Lung (tissue), 11 donors: ENCODE measurements at regions not wholly inside any gene's neighbourhood (a gene's known extent, or its start where the extent isn't known, plus 50 kb on each side); places are given as distances from the start of the nearest gene placed in this dataset.

Experiments
- ATAC-seq: fragments of 200-7000 bp; cut with Tn5 transposase; one replicate; pipeline ENCODE4 v1.9.1; 2020; ENCODE audit warnings: moderate number of reproducible peaks; ENCODE audit not compliant: insufficient read depth, low FRiP score
- DNase-seq, 3 donors: peaks; one replicate each; pipeline ENCODE4 v3.0.0-alpha.2; 2013 to 2017
- H3K27ac ChIP-seq, 2 donors: one replicate each; pipeline ENCODE4 v1.5.1; 2013; ENCODE audit warnings: mild to moderate bottlenecking in 2 of 2, moderate library complexity in 2 of 2, control low read depth in 1 of 2, inconsistent platforms in 1 of 2, low read depth in 1 of 2, low read length in 1 of 2
- H3K27me3 ChIP-seq, 3 donors: one replicate each; pipeline ENCODE4 v1.5.1; 2013; ENCODE audit warnings: low read length in 2 of 3; ENCODE audit not compliant: control insufficient read depth in 3 of 3, insufficient read depth in 3 of 3
- H3K36me3 ChIP-seq, 4 donors: one replicate each; pipeline ENCODE4 v1.5.1; 2013; ENCODE audit warnings: low read length in 4 of 4, mild to moderate bottlenecking in 1 of 4, moderate library complexity in 1 of 4; ENCODE audit not compliant: control insufficient read depth in 4 of 4, insufficient read depth in 4 of 4
- H3K4me1 ChIP-seq, 5 donors: one replicate each; pipeline ENCODE4 v1.5.1; 2013; ENCODE audit warnings: low read length in 5 of 5, mild to moderate bottlenecking in 2 of 5, moderate library complexity in 1 of 5; ENCODE audit not compliant: control insufficient read depth in 5 of 5, insufficient read depth in 5 of 5
- H3K4me3 ChIP-seq: one replicate; pipeline ENCODE4 v1.5.1; 2013; ENCODE audit warnings: mild to moderate bottlenecking, control low read depth, moderate library complexity
- H3K9ac ChIP-seq, 2 donors: one replicate each; pipeline ENCODE4 v1.5.1; 2013; ENCODE audit warnings: low read length in 2 of 2, control low read depth in 1 of 2; ENCODE audit not compliant: insufficient read depth in 1 of 2
- H3K9me3 ChIP-seq, 4 donors: one replicate each; pipeline ENCODE4 v1.5.1; 2013; ENCODE audit warnings: low read length in 3 of 4, mild to moderate bottlenecking in 1 of 4, moderate library complexity in 1 of 4; ENCODE audit not compliant: control insufficient read depth in 4 of 4, insufficient read depth in 3 of 4
- WGBS, 2 donors: extraction: QIAGEN DNeasy Blood & Tissue Kit; methylation state at CpG; one replicate each; pipeline ENCODE4 v1.1.7; 2013; 5-methylcytosine and 5-hydroxymethylcytosine counted together
- TF ChIP-seq, protein P1 (sequence below): IDR thresholded peaks from 2 replicates; pipeline ENCODE4 v1.5.1; 2012; ENCODE audit warnings: mild to moderate bottlenecking; ENCODE audit errors: control extremely low read depth, extremely low read depth
- donor health status: control.
- donor health status: control.
- donor health status: Bipolar disorder and iron deficiency.
- donor health status: healthy.
- donor health status: DM: yes; HTN: yes; CAD: no.

GRCh38 chr7:83850941-83851340, 202.0 kb upstream of the SEMA3E start:
- TF ChIP-seq, protein P1, sequence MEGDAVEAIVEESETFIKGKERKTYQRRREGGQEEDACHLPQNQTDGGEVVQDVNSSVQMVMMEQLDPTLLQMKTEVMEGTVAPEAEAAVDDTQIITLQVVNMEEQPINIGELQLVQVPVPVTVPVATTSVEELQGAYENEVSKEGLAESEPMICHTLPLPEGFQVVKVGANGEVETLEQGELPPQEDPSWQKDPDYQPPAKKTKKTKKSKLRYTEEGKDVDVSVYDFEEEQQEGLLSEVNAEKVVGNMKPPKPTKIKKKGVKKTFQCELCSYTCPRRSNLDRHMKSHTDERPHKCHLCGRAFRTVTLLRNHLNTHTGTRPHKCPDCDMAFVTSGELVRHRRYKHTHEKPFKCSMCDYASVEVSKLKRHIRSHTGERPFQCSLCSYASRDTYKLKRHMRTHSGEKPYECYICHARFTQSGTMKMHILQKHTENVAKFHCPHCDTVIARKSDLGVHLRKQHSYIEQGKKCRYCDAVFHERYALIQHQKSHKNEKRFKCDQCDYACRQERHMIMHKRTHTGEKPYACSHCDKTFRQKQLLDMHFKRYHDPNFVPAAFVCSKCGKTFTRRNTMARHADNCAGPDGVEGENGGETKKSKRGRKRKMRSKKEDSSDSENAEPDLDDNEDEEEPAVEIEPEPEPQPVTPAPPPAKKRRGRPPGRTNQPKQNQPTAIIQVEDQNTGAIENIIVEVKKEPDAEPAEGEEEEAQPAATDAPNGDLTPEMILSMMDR, result no peak
- no peak for DNase-seq
- Histone ChIP-seq H3K9ac (no peak overlapping the region), H3K4me3 (no peak overlapping the region), H3K4me1 (no peaks in the 10 kb centered on the region), H3K27me3 (no peaks in the 10 kb centered on the region), H3K9me3 (no peaks in the 10 kb centered on the region), H3K36me3 (no peaks in the 10 kb centered on the region), H3K27ac (no peak overlapping the region)
- no peak for ATAC-seq

DNA sequence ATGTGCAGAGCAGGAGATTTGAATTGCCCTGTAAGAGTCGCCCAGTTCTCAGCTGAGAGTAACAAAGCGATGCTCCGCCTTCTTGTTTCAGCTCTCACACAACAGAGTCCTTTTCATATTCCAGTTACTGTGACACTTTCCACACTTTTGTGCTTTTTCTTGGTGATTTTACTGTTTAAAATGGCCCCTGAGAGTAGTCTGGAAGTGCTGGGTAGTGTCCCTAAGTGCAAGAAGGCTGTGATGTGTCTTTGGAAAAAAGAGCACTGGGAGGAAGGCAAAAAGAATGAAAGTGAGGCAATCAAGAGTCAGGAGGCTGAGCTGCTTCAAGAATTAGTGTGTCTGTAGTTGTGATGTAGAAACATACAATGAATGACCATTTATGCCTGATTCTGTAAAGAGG, 201.2 kb upstream of the SEMA3E start:
- Histone ChIP-seq H3K4me3 (no peak overlapping the region), H3K27ac (no peak overlapping the region), H3K9ac (no peak overlapping the region), H3K27me3 (no peaks in the 10 kb centered on the region), H3K9me3 (no peaks in the 10 kb centered on the region), H3K4me1 (no peaks in the 10 kb centered on the region), H3K36me3 (no peaks in the 10 kb centered on the region)
- ATAC-seq, result no peak
- TF ChIP-seq, protein P1, result no peak
- 87 to 89% methylated on average over 3 of the region's 3 CpGs for WGBS, 2 donors
- DNase-seq, result no peak

GRCh38 chr7:83849131-83849530, 200.2 kb upstream of the SEMA3E start:
- 67 to 76% methylated on average over 3 of the region's 3 CpGs for WGBS, 2 donors
- TF ChIP-seq, protein P1, result no peak
- no peaks in the 10 kb centered on the region for H3K27me3 ChIP-seq
- no peak overlapping the region for H3K27ac ChIP-seq
- DNase-seq, result no peak
- ATAC-seq, result no peak
- no peak overlapping the region for H3K4me3 ChIP-seq
- no peak overlapping the region for H3K9ac ChIP-seq
- no peaks in the 10 kb centered on the region for H3K9me3 ChIP-seq
- H3K36me3 ChIP-seq, result no peaks in the 10 kb centered on the region
- no peaks in the 10 kb centered on the region for H3K4me1 ChIP-seq

DNA sequence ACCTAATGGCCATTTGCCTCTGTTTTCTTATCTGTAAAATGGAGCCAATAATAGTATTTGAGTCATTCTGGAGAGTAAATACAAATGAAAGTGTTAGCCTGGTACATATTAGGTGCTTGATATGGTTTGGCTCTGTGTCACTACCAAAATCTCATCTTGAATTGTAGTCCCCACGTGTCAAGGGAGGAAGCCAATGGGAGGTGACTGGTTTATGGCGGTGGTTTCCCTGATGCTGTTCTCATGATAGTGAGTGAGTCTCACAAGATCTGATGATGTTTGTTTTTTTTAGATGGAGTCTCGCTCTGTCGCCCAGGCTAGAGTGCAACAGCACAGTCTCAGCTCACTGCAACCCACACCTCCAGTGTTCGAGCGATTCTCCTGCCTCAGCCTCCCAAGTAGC, 194.0 kb upstream of the SEMA3E start:
- 89 to 94% methylated on average over 6 of the region's 6 CpGs for WGBS, 2 donors
- no peak overlapping the region for H3K4me3 ChIP-seq
- TF ChIP-seq, protein P1, result no peak
- no peaks in the 10 kb centered on the region for H3K27me3 ChIP-seq
- ATAC-seq (no peak), DNase-seq (no peak)
- no peak overlapping the region for H3K27ac ChIP-seq
- no peaks in the 10 kb centered on the region for H3K4me1 ChIP-seq
- no peaks in the 10 kb centered on the region for H3K9me3 ChIP-seq
- no peaks in the 10 kb centered on the region for H3K36me3 ChIP-seq
- H3K9ac ChIP-seq, result no peak overlapping the region
